ENCODE measurements at regions not wholly inside any gene's neighbourhood (a gene's known extent, or its start where the extent isn't known, plus 50 kb on each side); places are given as distances from the start of the nearest gene placed in this dataset.

DNA sequence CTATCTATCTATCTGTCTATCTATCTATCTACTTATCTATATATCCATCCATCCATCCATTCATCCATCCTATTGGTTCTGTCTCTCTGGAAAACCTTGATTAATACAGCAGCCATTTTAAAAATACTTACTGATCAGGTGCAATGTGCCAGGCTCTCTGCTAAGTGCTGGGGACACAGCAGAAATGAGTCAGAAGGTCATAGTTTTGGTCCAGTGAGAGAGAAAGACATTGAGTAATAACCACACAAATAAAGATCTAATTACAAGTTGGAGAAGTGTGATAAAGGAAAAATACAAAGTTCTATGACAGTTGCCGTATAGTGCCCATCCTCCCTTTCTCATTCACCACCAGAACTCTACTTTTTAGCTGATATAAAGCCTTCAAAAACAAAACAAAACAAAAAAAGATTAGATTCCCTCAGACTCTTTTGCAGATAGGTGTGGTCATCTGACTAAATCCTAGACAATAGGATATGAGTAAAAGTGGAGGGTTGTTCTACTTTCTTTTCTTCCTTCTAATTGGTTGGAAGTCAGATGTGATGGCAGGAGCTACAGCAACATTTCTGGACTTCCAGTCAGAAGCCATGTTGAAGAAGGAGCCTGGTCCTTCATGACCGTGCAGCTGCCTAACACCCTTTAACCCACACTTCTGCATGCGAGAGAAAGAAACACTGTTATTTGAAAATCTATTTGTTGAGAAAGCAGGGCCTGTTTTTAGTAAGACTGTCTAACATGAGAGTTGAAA lies 72.0 kb upstream of the TOX3 start (continued):
- TF ChIP-seq, protein P1, sequence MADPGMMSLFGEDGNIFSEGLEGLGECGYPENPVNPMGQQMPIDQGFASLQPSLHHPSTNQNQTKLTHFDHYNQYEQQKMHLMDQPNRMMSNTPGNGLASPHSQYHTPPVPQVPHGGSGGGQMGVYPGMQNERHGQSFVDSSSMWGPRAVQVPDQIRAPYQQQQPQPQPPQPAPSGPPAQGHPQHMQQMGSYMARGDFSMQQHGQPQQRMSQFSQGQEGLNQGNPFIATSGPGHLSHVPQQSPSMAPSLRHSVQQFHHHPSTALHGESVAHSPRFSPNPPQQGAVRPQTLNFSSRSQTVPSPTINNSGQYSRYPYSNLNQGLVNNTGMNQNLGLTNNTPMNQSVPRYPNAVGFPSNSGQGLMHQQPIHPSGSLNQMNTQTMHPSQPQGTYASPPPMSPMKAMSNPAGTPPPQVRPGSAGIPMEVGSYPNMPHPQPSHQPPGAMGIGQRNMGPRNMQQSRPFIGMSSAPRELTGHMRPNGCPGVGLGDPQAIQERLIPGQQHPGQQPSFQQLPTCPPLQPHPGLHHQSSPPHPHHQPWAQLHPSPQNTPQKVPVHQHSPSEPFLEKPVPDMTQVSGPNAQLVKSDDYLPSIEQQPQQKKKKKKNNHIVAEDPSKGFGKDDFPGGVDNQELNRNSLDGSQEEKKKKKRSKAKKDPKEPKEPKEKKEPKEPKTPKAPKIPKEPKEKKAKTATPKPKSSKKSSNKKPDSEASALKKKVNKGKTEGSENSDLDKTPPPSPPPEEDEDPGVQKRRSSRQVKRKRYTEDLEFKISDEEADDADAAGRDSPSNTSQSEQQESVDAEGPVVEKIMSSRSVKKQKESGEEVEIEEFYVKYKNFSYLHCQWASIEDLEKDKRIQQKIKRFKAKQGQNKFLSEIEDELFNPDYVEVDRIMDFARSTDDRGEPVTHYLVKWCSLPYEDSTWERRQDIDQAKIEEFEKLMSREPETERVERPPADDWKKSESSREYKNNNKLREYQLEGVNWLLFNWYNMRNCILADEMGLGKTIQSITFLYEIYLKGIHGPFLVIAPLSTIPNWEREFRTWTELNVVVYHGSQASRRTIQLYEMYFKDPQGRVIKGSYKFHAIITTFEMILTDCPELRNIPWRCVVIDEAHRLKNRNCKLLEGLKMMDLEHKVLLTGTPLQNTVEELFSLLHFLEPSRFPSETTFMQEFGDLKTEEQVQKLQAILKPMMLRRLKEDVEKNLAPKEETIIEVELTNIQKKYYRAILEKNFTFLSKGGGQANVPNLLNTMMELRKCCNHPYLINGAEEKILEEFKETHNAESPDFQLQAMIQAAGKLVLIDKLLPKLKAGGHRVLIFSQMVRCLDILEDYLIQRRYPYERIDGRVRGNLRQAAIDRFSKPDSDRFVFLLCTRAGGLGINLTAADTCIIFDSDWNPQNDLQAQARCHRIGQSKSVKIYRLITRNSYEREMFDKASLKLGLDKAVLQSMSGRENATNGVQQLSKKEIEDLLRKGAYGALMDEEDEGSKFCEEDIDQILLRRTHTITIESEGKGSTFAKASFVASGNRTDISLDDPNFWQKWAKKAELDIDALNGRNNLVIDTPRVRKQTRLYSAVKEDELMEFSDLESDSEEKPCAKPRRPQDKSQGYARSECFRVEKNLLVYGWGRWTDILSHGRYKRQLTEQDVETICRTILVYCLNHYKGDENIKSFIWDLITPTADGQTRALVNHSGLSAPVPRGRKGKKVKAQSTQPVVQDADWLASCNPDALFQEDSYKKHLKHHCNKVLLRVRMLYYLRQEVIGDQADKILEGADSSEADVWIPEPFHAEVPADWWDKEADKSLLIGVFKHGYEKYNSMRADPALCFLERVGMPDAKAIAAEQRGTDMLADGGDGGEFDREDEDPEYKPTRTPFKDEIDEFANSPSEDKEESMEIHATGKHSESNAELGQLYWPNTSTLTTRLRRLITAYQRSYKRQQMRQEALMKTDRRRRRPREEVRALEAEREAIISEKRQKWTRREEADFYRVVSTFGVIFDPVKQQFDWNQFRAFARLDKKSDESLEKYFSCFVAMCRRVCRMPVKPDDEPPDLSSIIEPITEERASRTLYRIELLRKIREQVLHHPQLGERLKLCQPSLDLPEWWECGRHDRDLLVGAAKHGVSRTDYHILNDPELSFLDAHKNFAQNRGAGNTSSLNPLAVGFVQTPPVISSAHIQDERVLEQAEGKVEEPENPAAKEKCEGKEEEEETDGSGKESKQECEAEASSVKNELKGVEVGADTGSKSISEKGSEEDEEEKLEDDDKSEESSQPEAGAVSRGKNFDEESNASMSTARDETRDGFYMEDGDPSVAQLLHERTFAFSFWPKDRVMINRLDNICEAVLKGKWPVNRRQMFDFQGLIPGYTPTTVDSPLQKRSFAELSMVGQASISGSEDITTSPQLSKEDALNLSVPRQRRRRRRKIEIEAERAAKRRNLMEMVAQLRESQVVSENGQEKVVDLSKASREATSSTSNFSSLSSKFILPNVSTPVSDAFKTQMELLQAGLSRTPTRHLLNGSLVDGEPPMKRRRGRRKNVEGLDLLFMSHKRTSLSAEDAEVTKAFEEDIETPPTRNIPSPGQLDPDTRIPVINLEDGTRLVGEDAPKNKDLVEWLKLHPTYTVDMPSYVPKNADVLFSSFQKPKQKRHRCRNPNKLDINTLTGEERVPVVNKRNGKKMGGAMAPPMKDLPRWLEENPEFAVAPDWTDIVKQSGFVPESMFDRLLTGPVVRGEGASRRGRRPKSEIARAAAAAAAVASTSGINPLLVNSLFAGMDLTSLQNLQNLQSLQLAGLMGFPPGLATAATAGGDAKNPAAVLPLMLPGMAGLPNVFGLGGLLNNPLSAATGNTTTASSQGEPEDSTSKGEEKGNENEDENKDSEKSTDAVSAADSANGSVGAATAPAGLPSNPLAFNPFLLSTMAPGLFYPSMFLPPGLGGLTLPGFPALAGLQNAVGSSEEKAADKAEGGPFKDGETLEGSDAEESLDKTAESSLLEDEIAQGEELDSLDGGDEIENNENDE (IDR thresholded peaks at IDR 0.05; ENCODE audit: insufficient replicate concordance, low read length), result no peak
- no peak for TF ChIP-seq MAFK (IDR thresholded peaks at IDR 0.05; ENCODE audit: low read depth, low read length)
